ENCODE measurements at regions not wholly inside any gene's neighbourhood (a gene's known extent, or its start where the extent isn't known, plus 50 kb on each side); places are given as distances from the start of the nearest gene placed in this dataset.

DNA sequence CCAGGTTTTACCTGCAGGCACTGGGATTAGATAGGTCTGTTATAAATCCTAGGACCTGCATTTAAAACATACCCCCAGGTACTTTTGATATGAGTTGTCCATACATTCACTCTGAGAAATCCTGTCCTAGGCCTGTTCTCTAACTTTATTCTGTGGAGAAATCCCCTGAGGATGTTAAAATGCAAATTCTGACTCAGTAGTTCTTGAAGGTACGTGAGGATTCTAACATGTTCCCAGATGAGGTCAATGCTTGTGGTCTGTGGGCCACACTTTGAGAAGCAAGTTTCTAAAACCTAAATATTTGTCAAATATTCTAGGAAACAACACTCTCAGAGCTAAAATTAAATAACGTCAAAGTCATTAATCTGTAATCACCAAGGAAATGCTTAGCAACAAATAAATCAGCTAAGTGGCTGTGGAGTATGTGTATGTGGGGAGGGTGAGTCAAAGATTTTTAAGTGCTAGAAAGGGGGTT, 101.3 kb upstream of the MAGEB16 start:
- TF ChIP-seq EP300 (IDR thresholded peaks at IDR 0.05), result no peak
- TF ChIP-seq, protein P1, sequence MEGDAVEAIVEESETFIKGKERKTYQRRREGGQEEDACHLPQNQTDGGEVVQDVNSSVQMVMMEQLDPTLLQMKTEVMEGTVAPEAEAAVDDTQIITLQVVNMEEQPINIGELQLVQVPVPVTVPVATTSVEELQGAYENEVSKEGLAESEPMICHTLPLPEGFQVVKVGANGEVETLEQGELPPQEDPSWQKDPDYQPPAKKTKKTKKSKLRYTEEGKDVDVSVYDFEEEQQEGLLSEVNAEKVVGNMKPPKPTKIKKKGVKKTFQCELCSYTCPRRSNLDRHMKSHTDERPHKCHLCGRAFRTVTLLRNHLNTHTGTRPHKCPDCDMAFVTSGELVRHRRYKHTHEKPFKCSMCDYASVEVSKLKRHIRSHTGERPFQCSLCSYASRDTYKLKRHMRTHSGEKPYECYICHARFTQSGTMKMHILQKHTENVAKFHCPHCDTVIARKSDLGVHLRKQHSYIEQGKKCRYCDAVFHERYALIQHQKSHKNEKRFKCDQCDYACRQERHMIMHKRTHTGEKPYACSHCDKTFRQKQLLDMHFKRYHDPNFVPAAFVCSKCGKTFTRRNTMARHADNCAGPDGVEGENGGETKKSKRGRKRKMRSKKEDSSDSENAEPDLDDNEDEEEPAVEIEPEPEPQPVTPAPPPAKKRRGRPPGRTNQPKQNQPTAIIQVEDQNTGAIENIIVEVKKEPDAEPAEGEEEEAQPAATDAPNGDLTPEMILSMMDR (IDR thresholded peaks at IDR 0.05), result no peak
- no peak for TF ChIP-seq POLR2A (IDR thresholded peaks at IDR 0.05)
- no peak for TF ChIP-seq POLR2AphosphoS5 (IDR thresholded peaks at IDR 0.05)
